Upper lobe of right lung (tissue), 1 donor: ENCODE measurements at regions not wholly inside any gene's neighbourhood (a gene's known extent, or its start where the extent isn't known, plus 50 kb on each side); places are given as distances from the start of the nearest gene placed in this dataset.

Experiments used
- ATAC-seq: fragments of 200-7000 bp; cut with Tn5 transposase; one replicate; pipeline ENCODE4 v1.9.1; 2020; ENCODE audit warnings: mild to moderate bottlenecking, moderate library complexity
- DNase-seq: peaks from one replicate; pipeline ENCODE4 v3.0.0-alpha.2; 2020
- H3K27ac ChIP-seq: fragments of 200-600 bp; one replicate; pipeline ENCODE4 v1.8.0; 2022
- H3K27me3 ChIP-seq: fragments of 200-600 bp; one replicate; pipeline ENCODE4 v1.8.0; 2022; ENCODE audit warnings: mild to moderate bottlenecking
- H3K36me3 ChIP-seq: fragments of 200-600 bp; one replicate; pipeline ENCODE4 v1.8.0; 2022
- H3K4me1 ChIP-seq: fragments of 200-600 bp; one replicate; pipeline ENCODE4 v1.8.0; 2022
- H3K4me3 ChIP-seq: fragments of 200-600 bp; one replicate; pipeline ENCODE4 v1.8.0; 2022; ENCODE audit warnings: mild to moderate bottlenecking
- H3K9me3 ChIP-seq: fragments of 200-600 bp; one replicate; pipeline ENCODE4 v1.8.0; 2022
- CTCF ChIP-seq: fragments of 200-600 bp; IDR thresholded peaks from one replicate; pipeline ENCODE4 v1.8.0; 2022; ENCODE audit warnings: antibody characterized with exemption
- intact Hi-C: fragments of 100-400 bp; cut with DNase I; formaldehyde crosslinking; loops from one replicate; pipeline ENCODE4 v1.11.0; 2022
- donor health status: DM: no; HTN: yes; CAD: no; lungs with severe emphysema.

GRCh38 chr9:90032296-90033027 lies 427.6 kb downstream of the GADD45G start:
- DNase-seq (no peak), ATAC-seq (no peak)
- no peaks in the 10 kb centered on the region for H3K4me1 ChIP-seq
- intact Hi-C loops: no loop called here
- H3K36me3 ChIP-seq: no peaks in the 10 kb centered on the region
- no peaks in the 10 kb centered on the region for H3K27me3 ChIP-seq
- no peak overlapping the region for H3K4me3 ChIP-seq
- no peaks in the 10 kb centered on the region for H3K9me3 ChIP-seq
- no peak overlapping the region for H3K27ac ChIP-seq
- no peak for TF ChIP-seq CTCF

GRCh38 chr9:90033028-90033650 lies 428.3 kb downstream of the GADD45G start:
- H3K9me3 ChIP-seq: no peaks in the 10 kb centered on the region
- no peak overlapping the region for H3K27ac ChIP-seq
- no peaks in the 10 kb centered on the region for H3K4me1 ChIP-seq
- no peak overlapping the region for H3K4me3 ChIP-seq
- DNase-seq (no peak), ATAC-seq (no peak)
- TF ChIP-seq CTCF: no peak
- no peaks in the 10 kb centered on the region for H3K36me3 ChIP-seq
- no peaks in the 10 kb centered on the region for H3K27me3 ChIP-seq
- intact Hi-C loops: no loop called here

GRCh38 chr9:90034071-90034470 lies 429.3 kb downstream of the GADD45G start:
- H3K4me1 ChIP-seq: no peaks in the 10 kb centered on the region
- no peak overlapping the region for H3K4me3 ChIP-seq
- DNase-seq (no peak), ATAC-seq (no peak)
- H3K27ac ChIP-seq: no peak overlapping the region
- no peak for TF ChIP-seq CTCF
- intact Hi-C loops: no loop called here
- no peaks in the 10 kb centered on the region for H3K36me3 ChIP-seq
- H3K9me3 ChIP-seq: no peaks in the 10 kb centered on the region
- no peaks in the 10 kb centered on the region for H3K27me3 ChIP-seq

- ATAC-seq: no peak
- Histone ChIP-seq H3K4me1 (no peaks in the 10 kb centered on the region), H3K27ac (no peak overlapping the region), H3K9me3 (no peaks in the 10 kb centered on the region), H3K27me3 (no peaks in the 10 kb centered on the region), H3K36me3 (no peaks in the 10 kb centered on the region), H3K4me3 (no peak overlapping the region)
- no peak for TF ChIP-seq CTCF
- DNase-seq: no peak
- intact Hi-C loops: no loop called here
These were observed 430.7 kb downstream of the GADD45G start for GRCh38 chr9:90035471-90035870.

- Histone ChIP-seq H3K4me1 (no peaks in the 10 kb centered on the region), H3K27ac (no peak overlapping the region), H3K27me3 (no peaks in the 10 kb centered on the region), H3K4me3 (no peak overlapping the region), H3K9me3 (no peaks in the 10 kb centered on the region), H3K36me3 (no peaks in the 10 kb centered on the region)
- intact Hi-C loops: no loop called here
- DNase-seq (no peak), ATAC-seq (no peak)
- no peak for TF ChIP-seq CTCF
These were observed 432.5 kb downstream of the GADD45G start for GRCh38 chr9:90037146-90037797.
